ENCODE measurements at regions not wholly inside any gene's neighbourhood (a gene's known extent, or its start where the extent isn't known, plus 50 kb on each side); places are given as distances from the start of the nearest gene placed in this dataset.

GRCh38 chr5:4725594-4725993 lies 414.5 kb upstream of the ADAMTS16 start:
- no peak overlapping the region for H3K27ac Mint-ChIP-seq (ENCODE audit: unreplicated experiment)
- H3K4me1 Mint-ChIP-seq (ENCODE audit: low read depth, unreplicated experiment): no peaks in the 10 kb centered on the region
- no peak overlapping the region for H3K4me3 Mint-ChIP-seq (ENCODE audit: low read depth, unreplicated experiment)
- H3K36me3 Mint-ChIP-seq (ENCODE audit: insufficient read depth, unreplicated experiment): no peaks in the 10 kb centered on the region
- no TSS peak for BruUV-seq (replicated peaks)
- peaks cover 18% of the 10 kb centered on the region for H3K9me3 Mint-ChIP-seq (ENCODE audit: low read depth, unreplicated experiment)
- DNase-seq: no peak
- TF ChIP-seq CTCF (IDR thresholded peaks at IDR 0.05; ENCODE audit: unreplicated experiment): no peak
- CTCF ChIA-PET: no interaction called here
- intact Hi-C loops (cut with micrococcal nuclease; ENCODE audit: unreplicated experiment): no loop called here
- H3K27me3 Mint-ChIP-seq (ENCODE audit: unreplicated experiment): no peaks in the 10 kb centered on the region

GRCh38 chr5:4730279-4730678 lies 409.9 kb upstream of the ADAMTS16 start:
- TF ChIP-seq CTCF (IDR thresholded peaks at IDR 0.05; ENCODE audit: unreplicated experiment): no peak
- no peaks in the 10 kb centered on the region for H3K4me1 Mint-ChIP-seq (ENCODE audit: low read depth, unreplicated experiment)
- H3K4me3 Mint-ChIP-seq (ENCODE audit: low read depth, unreplicated experiment): no peak overlapping the region
- no peak overlapping the region for H3K27ac Mint-ChIP-seq (ENCODE audit: unreplicated experiment)
- BruUV-seq (replicated peaks): no TSS peak
- peaks cover 12% of the 10 kb centered on the region for H3K9me3 Mint-ChIP-seq (ENCODE audit: low read depth, unreplicated experiment)
- intact Hi-C loops (cut with micrococcal nuclease; ENCODE audit: unreplicated experiment): no loop called here
- CTCF ChIA-PET: no interaction called here
- no peaks in the 10 kb centered on the region for H3K27me3 Mint-ChIP-seq (ENCODE audit: unreplicated experiment)
- no peaks in the 10 kb centered on the region for H3K36me3 Mint-ChIP-seq (ENCODE audit: insufficient read depth, unreplicated experiment)
- DNase-seq: no peak

- peaks cover 18% of the 10 kb centered on the region for H3K9me3 Mint-ChIP-seq (ENCODE audit: low read depth, unreplicated experiment)
- no TSS peak for BruUV-seq (replicated peaks)
- H3K4me1 Mint-ChIP-seq (ENCODE audit: low read depth, unreplicated experiment): no peaks in the 10 kb centered on the region
- TF ChIP-seq CTCF (IDR thresholded peaks at IDR 0.05; ENCODE audit: unreplicated experiment): no peak
- DNase-seq: no peak
- no peak overlapping the region for H3K4me3 Mint-ChIP-seq (ENCODE audit: low read depth, unreplicated experiment)
- CTCF ChIA-PET: no interaction called here
- no peaks in the 10 kb centered on the region for H3K27me3 Mint-ChIP-seq (ENCODE audit: unreplicated experiment)
- intact Hi-C loops (cut with micrococcal nuclease; ENCODE audit: unreplicated experiment): no loop called here
- H3K36me3 Mint-ChIP-seq (ENCODE audit: insufficient read depth, unreplicated experiment): no peaks in the 10 kb centered on the region
- no peak overlapping the region for H3K27ac Mint-ChIP-seq (ENCODE audit: unreplicated experiment)
Measured at GRCh38 chr5:4734348-4734747, 405.8 kb upstream of the ADAMTS16 start.

GRCh38 chr5:4735261-4735660 lies 404.9 kb upstream of the ADAMTS16 start:
- Mint-ChIP-seq H3K36me3 (ENCODE audit: insufficient read depth, unreplicated experiment) (no peaks in the 10 kb centered on the region), H3K27me3 (ENCODE audit: unreplicated experiment) (no peaks in the 10 kb centered on the region), H3K4me3 (ENCODE audit: low read depth, unreplicated experiment) (no peak overlapping the region), H3K27ac (ENCODE audit: unreplicated experiment) (no peak overlapping the region), H3K9me3 (ENCODE audit: low read depth, unreplicated experiment) (peaks cover 17% of the 10 kb centered on the region), H3K4me1 (ENCODE audit: low read depth, unreplicated experiment) (no peaks in the 10 kb centered on the region)
- BruUV-seq (replicated peaks): no TSS peak
- CTCF ChIA-PET: no interaction called here
- no peak for DNase-seq
- intact Hi-C loops (cut with micrococcal nuclease; ENCODE audit: unreplicated experiment): no loop called here
- TF ChIP-seq CTCF (IDR thresholded peaks at IDR 0.05; ENCODE audit: unreplicated experiment): no peak

- CTCF ChIA-PET: no interaction called here
- intact Hi-C loops (cut with micrococcal nuclease; ENCODE audit: unreplicated experiment): no loop called here
- Mint-ChIP-seq H3K4me1 (ENCODE audit: low read depth, unreplicated experiment) (no peaks in the 10 kb centered on the region), H3K27me3 (ENCODE audit: unreplicated experiment) (no peaks in the 10 kb centered on the region), H3K27ac (ENCODE audit: unreplicated experiment) (no peak overlapping the region), H3K4me3 (ENCODE audit: low read depth, unreplicated experiment) (no peak overlapping the region), H3K36me3 (ENCODE audit: insufficient read depth, unreplicated experiment) (no peaks in the 10 kb centered on the region), H3K9me3 (ENCODE audit: low read depth, unreplicated experiment) (peaks cover 16% of the 10 kb centered on the region)
- DNase-seq: no peak
- no TSS peak for BruUV-seq (replicated peaks)
- TF ChIP-seq CTCF (IDR thresholded peaks at IDR 0.05; ENCODE audit: unreplicated experiment): no peak
Measured at GRCh38 chr5:4737868-4738267, 402.3 kb upstream of the ADAMTS16 start.
